ENCODE measurements at regions not wholly inside any gene's neighbourhood (a gene's known extent, or its start where the extent isn't known, plus 50 kb on each side); places are given as distances from the start of the nearest gene placed in this dataset.
A peak's percentile ranks its signal among the peaks of the same experiment; 100 is the strongest.

- DNase-seq, result no peak
These were observed 132.7 kb upstream of the HS6ST1 start for GRCh38 chr2:128451084-128452023.

DNA sequence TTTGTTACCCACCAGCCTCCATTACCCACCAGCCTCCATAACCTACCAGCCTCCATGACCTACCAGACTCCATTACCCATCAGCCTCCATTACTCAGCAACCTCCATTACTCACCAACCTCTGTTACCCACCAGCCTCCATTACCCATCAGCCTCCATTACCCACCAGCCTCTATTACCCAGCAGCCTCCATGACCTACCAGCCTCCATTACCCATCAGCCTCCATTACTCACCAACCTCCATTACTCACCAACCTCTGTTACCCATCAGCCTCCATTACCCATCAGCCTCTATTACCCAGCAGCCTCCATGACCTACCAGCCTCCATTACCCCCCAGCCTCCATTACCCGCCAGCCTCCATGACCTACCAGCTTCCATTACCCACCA lies 133.3 kb upstream of the HS6ST1 start:
- no peak for DNase-seq

DNA sequence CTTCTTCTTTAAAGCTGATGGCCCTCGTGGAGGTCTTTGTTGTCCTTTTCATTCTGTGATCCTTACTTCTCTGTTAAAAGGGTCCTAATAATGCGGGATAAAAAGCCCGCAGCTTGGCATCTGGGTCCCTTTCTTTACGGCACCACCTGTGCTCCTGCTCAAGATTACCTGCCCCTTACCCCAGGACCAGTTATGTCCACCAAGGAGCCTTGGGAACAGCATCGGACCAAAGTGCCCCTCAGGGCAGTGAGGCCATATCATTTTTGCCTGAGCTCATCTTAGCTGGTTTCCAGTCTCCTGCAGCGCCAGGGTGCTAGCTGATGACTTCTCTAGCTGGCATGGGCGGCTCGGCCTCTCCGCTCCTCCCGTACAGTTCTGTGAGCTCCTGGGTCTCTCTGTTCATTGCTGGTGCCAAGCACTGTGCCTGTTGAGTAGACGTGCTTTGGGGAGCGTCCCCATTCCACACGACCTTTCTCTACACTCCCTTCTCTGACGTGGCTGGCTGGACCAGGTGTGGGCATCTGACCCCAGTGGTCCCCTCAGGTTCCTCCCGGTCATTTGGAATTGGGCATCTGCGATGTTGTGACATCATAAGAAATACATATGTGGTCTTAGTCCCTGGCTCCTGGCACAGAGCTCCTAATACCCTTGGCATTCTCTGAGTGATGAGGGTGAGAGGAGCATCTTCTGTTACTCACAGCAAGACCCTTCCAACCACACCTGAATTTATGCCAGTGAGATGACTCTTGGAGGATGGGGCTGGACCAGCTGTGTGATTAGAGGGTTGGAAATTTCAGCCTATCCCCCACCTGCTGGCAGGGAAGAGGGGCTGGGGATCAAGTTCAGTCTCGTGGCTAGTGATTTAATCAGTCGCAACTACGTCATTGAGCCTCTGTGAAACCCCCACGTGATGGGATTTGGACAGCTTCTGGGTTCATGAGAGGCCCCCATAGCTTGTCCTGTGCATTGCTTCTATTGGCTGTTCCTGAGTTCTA lies 134.2 kb upstream of the HS6ST1 start:
- no peak for DNase-seq

- DNase-seq, result no peak
These were observed 136.5 kb upstream of the HS6ST1 start for GRCh38 chr2:128454980-128455720.

DNA sequence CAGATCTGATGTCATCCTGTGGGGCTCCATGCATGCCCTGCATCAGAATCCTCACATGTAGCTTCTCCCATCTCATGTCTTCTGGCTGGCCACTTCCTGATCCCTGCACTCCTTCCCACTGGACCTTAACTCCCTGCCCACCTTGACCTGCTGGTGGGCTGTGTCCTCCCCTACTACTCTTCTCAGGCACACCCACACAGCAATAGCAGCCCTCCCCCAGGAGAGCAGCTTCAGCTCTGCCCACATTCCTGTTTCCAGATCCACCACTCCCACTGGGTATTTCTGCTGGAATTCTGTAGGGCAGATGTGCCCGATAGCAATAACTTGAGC lies 137.0 kb upstream of the HS6ST1 start:
- no peak for DNase-seq

GRCh38 chr2:128456281-128456680 lies 137.6 kb upstream of the HS6ST1 start:
- no peak for DNase-seq

- no peak for DNase-seq
These were observed 138.4 kb upstream of the HS6ST1 start for GRCh38 chr2:128457006-128457604.

DNA sequence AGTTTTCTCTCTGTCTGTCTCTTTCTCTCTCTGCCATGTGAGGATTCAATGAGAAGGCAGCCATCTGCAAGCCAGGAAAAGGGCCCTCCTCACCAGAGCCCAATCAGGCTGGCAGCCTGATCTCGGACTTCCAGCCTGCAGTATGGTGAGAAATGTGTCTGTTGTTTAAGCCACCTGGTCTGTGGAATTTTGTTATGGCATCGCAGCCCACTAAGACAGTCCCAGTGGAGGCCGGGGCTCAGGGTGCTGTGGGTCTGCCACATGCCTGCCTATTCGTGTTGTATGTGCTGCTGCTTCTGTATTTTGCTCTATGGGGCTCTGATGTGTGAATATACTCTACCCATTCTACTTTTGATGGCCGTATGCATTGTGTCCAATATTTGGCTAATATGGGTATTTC lies 139.0 kb upstream of the HS6ST1 start:
- no peak for DNase-seq

DNA sequence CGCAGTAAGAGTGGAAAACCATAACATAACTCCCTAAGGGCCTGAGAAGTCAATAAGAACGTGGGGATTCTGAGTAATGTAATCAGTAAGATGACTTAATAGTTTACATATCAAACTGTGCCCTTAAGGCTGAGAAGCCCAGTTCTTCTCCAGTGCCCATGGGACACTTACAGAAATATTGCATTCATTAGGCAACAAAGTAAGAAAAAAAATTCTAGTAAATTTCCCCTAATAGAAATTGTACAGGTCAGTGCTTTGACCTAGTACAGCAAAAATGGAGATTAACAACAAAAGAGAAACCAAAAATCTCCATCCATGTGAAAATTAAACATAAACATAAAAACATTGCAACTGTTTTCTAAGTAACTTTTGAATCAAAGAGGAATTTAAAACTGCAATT lies 139.8 kb upstream of the HS6ST1 start:
- DNase-seq, result no peak

- no peak for DNase-seq
These were observed 145.8 kb upstream of the HS6ST1 start for GRCh38 chr2:128464456-128464855.

DNA sequence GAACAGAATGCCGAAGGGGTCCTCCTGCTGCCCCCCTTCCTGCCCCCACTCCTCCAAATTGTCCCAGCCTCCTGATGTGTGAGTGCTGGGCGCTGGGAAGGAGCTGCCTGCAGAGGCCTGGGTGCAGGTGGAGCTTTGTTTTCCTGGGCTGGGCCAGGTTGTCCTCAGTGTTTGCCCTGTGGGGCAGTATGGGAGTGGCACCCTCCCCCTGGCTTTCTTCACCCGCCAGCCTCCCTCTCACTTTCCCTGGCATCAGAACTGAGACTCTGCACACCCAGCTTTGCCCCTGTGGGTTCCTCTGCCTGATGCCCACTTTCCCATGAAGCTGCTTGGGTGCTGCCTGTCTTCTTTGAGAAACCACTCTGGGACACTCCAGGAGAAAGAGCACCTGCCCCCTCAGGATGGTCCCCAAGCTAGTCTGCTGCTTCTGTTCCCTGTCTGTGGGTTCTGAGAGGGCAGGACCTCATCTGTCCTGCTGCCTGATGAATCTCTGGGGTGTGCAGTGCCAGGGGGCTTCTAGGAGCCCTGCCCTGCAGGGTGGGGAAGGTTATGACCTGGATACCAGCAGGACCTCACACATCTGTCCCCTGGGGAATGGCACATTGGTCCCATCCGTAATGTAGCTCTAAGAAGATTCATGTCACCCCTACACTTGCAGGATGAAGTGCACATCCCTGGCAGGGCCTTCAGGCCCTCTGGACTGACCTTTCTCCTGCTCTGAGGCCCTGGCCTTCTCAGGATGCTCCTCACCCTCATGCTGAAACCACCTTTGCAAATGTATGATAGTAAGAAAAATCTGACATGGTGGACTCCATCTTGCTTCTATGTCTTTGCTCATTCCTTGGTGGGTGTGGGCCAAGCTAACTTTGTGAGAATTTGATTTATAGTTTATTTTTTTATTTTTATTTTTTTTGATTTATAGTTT lies 146.8 kb upstream of the HS6ST1 start:
- no peak for DNase-seq

- DNase-seq, result no peak
These were observed 147.7 kb upstream of the HS6ST1 start for GRCh38 chr2:128466376-128466775.

- DNase-seq, result no peak
These were observed 148.1 kb upstream of the HS6ST1 start for GRCh38 chr2:128466776-128467175.

DNA sequence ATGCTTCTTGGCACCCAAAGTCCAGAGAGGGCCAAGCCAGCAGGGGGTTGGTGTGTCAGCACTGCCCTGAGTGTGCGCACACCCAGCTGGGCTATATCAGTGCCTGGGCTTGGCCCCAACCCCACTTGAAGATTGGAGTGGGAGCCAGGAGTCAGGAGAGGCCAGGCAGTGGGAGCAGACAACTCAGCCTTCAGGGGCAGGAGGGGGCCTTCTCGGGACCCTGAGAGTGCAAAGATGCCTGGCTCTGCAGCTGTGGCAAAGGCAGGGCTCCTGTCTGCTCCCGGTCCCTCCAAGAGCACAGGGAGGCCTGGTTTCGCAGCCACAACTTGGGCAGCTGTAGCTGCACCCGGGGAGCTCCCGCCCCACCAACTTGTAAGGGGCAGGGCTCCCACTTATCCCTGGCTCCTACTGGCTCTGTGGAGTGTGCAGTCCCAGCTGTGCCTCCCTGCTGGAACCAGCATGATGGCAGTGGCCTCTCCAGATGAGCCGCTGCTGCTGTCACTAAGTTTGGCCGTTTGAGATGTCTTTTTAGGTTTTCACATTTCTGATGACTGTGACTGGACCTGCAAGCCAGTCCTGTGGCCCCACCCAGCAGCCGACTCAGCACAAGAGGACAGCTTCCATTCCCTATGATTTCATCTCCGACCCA lies 148.8 kb upstream of the HS6ST1 start:
- DNase-seq, result no peak

GRCh38 chr2:128468186-128468920 lies 149.7 kb upstream of the HS6ST1 start:
- no peak for DNase-seq

GRCh38 chr2:128469203-128469602 lies 150.5 kb upstream of the HS6ST1 start:
- no peak for DNase-seq

- DNase-seq, result no peak
These were observed 151.2 kb upstream of the HS6ST1 start for GRCh38 chr2:128469875-128470274.

- no peak for DNase-seq
These were observed 154.1 kb upstream of the HS6ST1 start for GRCh38 chr2:128472789-128473174.

GRCh38 chr2:128473175-128474035 lies 154.7 kb upstream of the HS6ST1 start:
- peak; percentile 97 for DNase-seq
